ENCODE measurements at regions not wholly inside any gene's neighbourhood (a gene's known extent, or its start where the extent isn't known, plus 50 kb on each side); places are given as distances from the start of the nearest gene placed in this dataset.

GRCh38 chr5:77157732-77158532 lies 52.5 kb upstream of the PDE8B start:
- no peak for FAIRE-seq

DNA sequence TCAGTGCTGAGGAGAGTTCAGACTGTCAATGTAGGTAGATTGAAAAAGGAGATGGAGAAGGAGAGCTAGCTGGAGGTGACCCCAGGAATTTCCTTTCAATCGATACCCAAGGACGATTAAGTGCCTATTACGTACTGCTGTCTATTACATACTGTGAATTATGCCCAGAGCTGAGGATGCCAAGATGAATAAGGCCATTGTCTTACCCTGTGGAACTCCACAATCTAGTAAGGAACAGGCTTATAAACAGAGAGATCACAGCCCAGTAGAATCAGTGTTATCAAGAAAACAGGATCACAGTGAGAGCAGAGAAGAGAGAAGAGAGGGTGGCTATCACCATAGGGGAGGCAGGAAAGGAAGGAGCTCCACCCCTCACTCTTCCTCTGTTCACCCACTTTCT lies 54.1 kb upstream of the PDE8B start:
- FAIRE-seq, result no peak

- FAIRE-seq, result no peak
Measured at GRCh38 chr5:77155179-77155785, 55.2 kb upstream of the PDE8B start.

- FAIRE-seq, result no peak
Measured at GRCh38 chr5:77152441-77152840, 58.0 kb upstream of the PDE8B start.

DNA sequence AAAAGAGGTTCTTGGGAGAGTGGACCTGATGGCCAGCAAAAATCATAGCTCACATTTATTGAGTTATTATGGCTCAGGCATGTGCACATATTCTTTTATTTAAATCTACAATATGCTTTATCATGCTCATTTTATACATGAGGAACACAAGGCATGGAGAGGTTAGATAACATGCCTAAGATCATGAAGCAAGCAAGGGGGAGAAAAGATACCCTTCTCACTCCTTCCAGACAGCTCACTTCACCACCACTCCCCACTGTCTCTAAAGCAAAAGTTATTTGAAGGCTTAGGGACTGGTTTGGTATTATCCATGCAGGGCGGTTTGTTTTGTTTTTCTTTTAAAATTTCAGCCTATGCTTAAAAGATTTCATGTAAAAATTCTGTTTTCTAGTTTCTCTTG lies 59.0 kb upstream of the PDE8B start:
- no peak for FAIRE-seq

- FAIRE-seq, result no peak
Measured at GRCh38 chr5:77146896-77147295, 59.8 kb upstream of the ZBED3 start.

DNA sequence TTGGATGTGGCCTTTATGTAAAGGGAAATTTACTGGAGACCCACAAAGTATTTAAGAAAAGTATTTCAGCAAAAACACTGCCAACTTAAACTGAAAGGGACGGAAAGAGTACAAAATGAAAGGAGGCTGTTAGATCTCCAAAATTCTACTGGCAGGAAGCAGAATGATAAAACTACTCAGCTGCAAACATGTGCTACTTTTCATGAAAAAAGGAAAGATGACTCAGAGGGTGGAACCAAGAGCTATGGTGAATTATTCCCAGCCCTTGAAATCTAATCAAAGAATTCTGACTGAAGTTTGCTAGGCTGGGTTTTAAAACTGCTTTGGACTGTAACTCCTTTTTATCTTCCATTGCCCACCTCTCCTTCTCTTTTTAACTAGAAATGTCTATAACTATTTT lies 58.6 kb upstream of the ZBED3 start:
- no peak for FAIRE-seq

DNA sequence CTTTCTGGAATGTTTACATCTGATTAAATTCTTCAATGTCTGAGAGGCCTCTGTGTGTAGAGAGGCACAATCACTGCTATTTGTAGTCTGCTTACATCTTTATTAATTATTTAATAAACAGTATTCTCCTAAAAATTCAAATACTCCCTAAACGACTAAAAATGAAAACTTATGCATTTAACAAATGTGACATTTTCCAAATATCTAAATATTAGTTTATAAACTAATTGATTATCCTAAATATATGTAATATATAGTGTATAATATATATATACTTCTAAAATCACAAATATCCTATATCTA lies 57.7 kb upstream of the ZBED3 start:
- no peak for FAIRE-seq

- FAIRE-seq, result peak; percentile 36
Measured at GRCh38 chr5:77143998-77144836, 57.1 kb upstream of the ZBED3 start.

DNA sequence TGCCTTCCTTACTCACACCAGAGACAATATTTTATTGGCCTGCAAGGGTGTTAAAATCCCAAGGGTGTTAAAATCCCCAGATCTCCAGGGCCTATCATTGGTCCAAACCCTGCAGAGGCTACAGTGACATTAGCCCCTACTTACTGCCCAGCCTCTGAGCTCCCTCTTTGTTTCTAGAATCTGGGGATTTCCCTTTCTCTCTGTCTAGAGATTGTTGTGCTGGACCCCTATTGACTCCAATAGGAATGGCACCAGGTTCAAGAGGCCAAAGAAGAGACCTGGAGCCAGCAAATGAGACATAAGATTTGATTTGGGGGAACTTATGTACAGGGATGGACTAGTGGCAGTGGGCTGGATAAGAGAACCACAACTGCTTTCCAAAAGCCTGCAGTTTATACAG lies 53.3 kb upstream of the ZBED3 start:
- no peak for FAIRE-seq

DNA sequence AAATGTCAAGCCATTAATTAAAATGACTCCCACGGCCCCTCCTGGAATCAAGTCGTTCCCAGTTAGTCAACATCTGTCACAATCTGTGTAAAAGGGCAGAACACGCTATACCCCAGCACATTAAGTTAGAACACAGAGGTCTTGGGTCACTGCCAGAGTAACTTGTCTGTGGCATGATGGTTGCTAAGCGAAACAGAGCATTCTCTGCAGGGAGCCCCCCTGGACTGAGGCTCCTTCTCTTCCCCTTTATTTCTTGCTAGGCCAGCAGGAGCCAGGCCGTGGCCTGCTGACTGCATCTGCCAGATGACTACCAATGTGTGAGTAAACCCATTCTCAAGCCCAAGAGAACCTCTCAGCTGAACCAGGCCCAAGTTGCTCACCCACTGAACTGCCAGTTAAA lies 51.9 kb upstream of the ZBED3 start:
- FAIRE-seq, result no peak

All from colon (tissue), 2 donors.